Heart left ventricle (tissue), 16 donors: ENCODE measurements at regions not wholly inside any gene's neighbourhood (a gene's known extent, or its start where the extent isn't known, plus 50 kb on each side); places are given as distances from the start of the nearest gene placed in this dataset.

Experiments
- ATAC-seq, 4 donors: fragments of 200-7000 bp; cut with Tn5 transposase; one replicate each; pipeline ENCODE4 v1.9.1; 2020 to 2022; ENCODE audit warnings: moderate library complexity in 4 of 4, mild to moderate bottlenecking in 3 of 4, moderate number of reproducible peaks in 1 of 4
- DNase-seq, 5 donors: peaks; one replicate each; pipeline ENCODE4 v3.0.0-alpha.2; 2020
- H3K27ac ChIP-seq, 12 donors: fragments of 200-600 bp; sonication (generic) in 4 of 12; one replicate each; pipeline versions ENCODE4 v1.5.0 to v1.8.0; 2016 to 2022; ENCODE audit warnings: mild to moderate bottlenecking in 2 of 12
- H3K27me3 ChIP-seq, 9 donors: fragments of 200-600 bp; sonication (generic) in 2 of 9; one replicate each; pipeline versions ENCODE4 v1.5.1 to v1.8.0; 2016 to 2022; ENCODE audit warnings: mild to moderate bottlenecking in 3 of 9
- H3K36me3 ChIP-seq, 9 donors: fragments of 200-600 bp; sonication (generic) in 2 of 9; one replicate each; pipeline versions ENCODE4 v1.5.0 to v1.8.0; 2018 to 2022; ENCODE audit warnings: mild to moderate bottlenecking in 2 of 9
- H3K4me1 ChIP-seq, 12 donors: fragments of 200-600 bp; sonication (generic) in 4 of 12; one replicate each; pipeline versions ENCODE4 v1.5.0 to v1.8.0; 2016 to 2022; ENCODE audit warnings: mild to moderate bottlenecking in 3 of 12
- H3K4me3 ChIP-seq, 12 donors: fragments of 200-600 bp; sonication (generic) in 4 of 12; one replicate each; pipeline versions ENCODE4 v1.5.0 to v1.8.0; 2017 to 2022; ENCODE audit warnings: mild to moderate bottlenecking in 9 of 12, moderate library complexity in 4 of 12
- H3K9me3 ChIP-seq, 12 donors: fragments of 200-600 bp; sonication (generic) in 4 of 12; one replicate each; pipeline versions ENCODE4 v1.5.0 to v1.8.0; 2016 to 2022; ENCODE audit warnings: mild to moderate bottlenecking in 1 of 12
- CTCF ChIP-seq, 12 donors: fragments of 200-600 bp; sonication (generic) in 4 of 12; IDR thresholded peaks; one replicate each; pipeline versions ENCODE4 v1.5.0 to v1.8.0; 2018 to 2022; ENCODE audit warnings: antibody characterized with exemption in 12 of 12, mild to moderate bottlenecking in 5 of 12
- POLR2A ChIP-seq, 2 donors: fragments of 450-650 bp; IDR thresholded peaks; one replicate each; pipeline ENCODE4 v1.6.1; 2017; ENCODE audit warnings: antibody characterized with exemption in 2 of 2, mild to moderate bottlenecking in 2 of 2, moderate library complexity in 2 of 2
- WGBS, 4 donors: extraction: QIAGEN DNeasy Blood & Tissue Kit in 2 of 4; methylation state at CpG; one replicate each; pipeline versions ENCODE4 v1.1.5 to v1.1.7; 2013 to 2018; 5-methylcytosine and 5-hydroxymethylcytosine counted together
- intact Hi-C, 10 donors: fragments of 100-400 bp; cut with DNase I; formaldehyde crosslinking; loops; one replicate each; pipeline versions ENCODE4 v1.11.1 to v1.14.2; 2022
- donor health status: ischemic (EF 13 %, LVEDD 7.1; RV severe dilation, severe dysfunction).
- donor health status: healthy with polysubstance abuse.
- donor health status: DM: no; HTN: yes; CAD: no.
- donor health status: DM: no; HTN: no; CAD: no.
- donor health status: ischemic (EF 25% LVEDD 6.9; RV normal size, moderate dysfunction).
- donor health status: ischemic (EF 25% LVEDD 5.7; RV mildly dilated, moderate dysfunction).
- donor health status: healthy.
- donor health status: DM: yes; HTN: yes; CAD: no.
- donor health status: ischemic (EF 35%, LVEDD 5.7; RV mildly dilated, moderate dysfunction).
- donor health status: nonischemic (EF 11% LVEDD 7.7; RV severe dilation, severe dysfunction).
- donor health status: DM: yes; HTN: yes; CAD: no.
- donor health status: PGD.
- donor health status: ischemic (EF 29% LVEDD 5.4; RV normal size, mild dysfunction).
- donor health status: nonischemic (EF 23%, LVEDD 6.1; RV moderate dilation, normal function).

- ATAC-seq (no peak), DNase-seq (no peak)
- H3K27me3 ChIP-seq = no peaks in the 10 kb centered on the region
- H3K36me3 ChIP-seq = no peaks in the 10 kb centered on the region
- 27 to 45% (median 32%) methylated on average over 1 of the region's 1 CpG for WGBS, 4 donors
- H3K4me3 ChIP-seq = no peak overlapping the region
- TF ChIP-seq CTCF (IDR thresholded peaks at IDR 0.05) = no peak
- no peak for TF ChIP-seq POLR2A (IDR thresholded peaks at IDR 0.05)
- H3K27ac ChIP-seq = no peak overlapping the region
- intact Hi-C loops = no loop called here
- H3K9me3 ChIP-seq = no peaks in the 10 kb centered on the region
- no peaks in the 10 kb centered on the region for H3K4me1 ChIP-seq
Observed at GRCh38 chr3:162147996-162148395, 651.4 kb downstream of the OTOL1 start.

GRCh38 chr3:162150790-162151189 is 654.2 kb downstream of the OTOL1 start:
- no peaks in the 10 kb centered on the region for H3K27me3 ChIP-seq
- no peak overlapping the region for H3K4me3 ChIP-seq
- no peaks in the 10 kb centered on the region for H3K36me3 ChIP-seq
- peaks cover 0 to 3% (median 0%) of the 10 kb centered on the region in 12 donors for H3K9me3 ChIP-seq
- TF ChIP-seq POLR2A (IDR thresholded peaks at IDR 0.05) = no peak
- TF ChIP-seq CTCF (IDR thresholded peaks at IDR 0.05) = no peak
- ATAC-seq (no peak), DNase-seq (no peak)
- no peaks in the 10 kb centered on the region for H3K4me1 ChIP-seq
- intact Hi-C loops = no loop called here
- H3K27ac ChIP-seq = no peak overlapping the region

GRCh38 chr3:162152636-162153035 is 656.0 kb downstream of the OTOL1 start:
- Histone ChIP-seq H3K27ac (no peak overlapping the region), H3K4me1 (no peaks in the 10 kb centered on the region), H3K4me3 (no peak overlapping the region), H3K36me3 (no peaks in the 10 kb centered on the region), H3K27me3 (no peaks in the 10 kb centered on the region), H3K9me3 (peaks cover 0 to 3% (median 0%) of the 10 kb centered on the region in 12 donors)
- 83 to 90% (median 88%) methylated on average over 2 of the region's 2 CpGs for WGBS, 4 donors
- no peak for DNase-seq
- TF ChIP-seq POLR2A (IDR thresholded peaks at IDR 0.05) (no peak), CTCF (IDR thresholded peaks at IDR 0.05) (no peak)
- no peak for ATAC-seq
- intact Hi-C loops = no loop called here

- no peaks in the 10 kb centered on the region for H3K4me1 ChIP-seq
- no peak for TF ChIP-seq CTCF (IDR thresholded peaks at IDR 0.05)
- no peak for TF ChIP-seq POLR2A (IDR thresholded peaks at IDR 0.05)
- H3K9me3 ChIP-seq = no peaks in the 10 kb centered on the region
- no peaks in the 10 kb centered on the region for H3K27me3 ChIP-seq
- no peak overlapping the region for H3K4me3 ChIP-seq
- H3K27ac ChIP-seq = no peak overlapping the region
- no peak for ATAC-seq
- no peak for DNase-seq
- no peaks in the 10 kb centered on the region for H3K36me3 ChIP-seq
- intact Hi-C loops = no loop called here
Observed at GRCh38 chr3:162161595-162161994, 665.0 kb downstream of the OTOL1 start.
